Liver (tissue), 8 donors: ENCODE measurements at regions not wholly inside any gene's neighbourhood (a gene's known extent, or its start where the extent isn't known, plus 50 kb on each side); places are given as distances from the start of the nearest gene placed in this dataset.

ENCODE experiments used
- DNase-seq: peaks from one replicate; pipeline ENCODE4 v3.0.0-alpha.2; 2017; ENCODE audit warnings: low spot score
- H3K27ac ChIP-seq, 2 donors: one replicate each; pipeline ENCODE4 v1.7.0; 2013; ENCODE audit warnings: inconsistent platforms in 2 of 2, low read length in 2 of 2, control low read depth in 1 of 2, low read depth in 1 of 2, mild to moderate bottlenecking in 1 of 2
- H3K27me3 ChIP-seq, 4 donors: one replicate each; pipeline versions ENCODE4 v1.6.1 to v1.7.0; 2013; ENCODE audit warnings: low read length in 3 of 4, inconsistent platforms in 1 of 4, mild to moderate bottlenecking in 1 of 4, moderate library complexity in 1 of 4; ENCODE audit not compliant: control insufficient read depth in 4 of 4, insufficient read depth in 4 of 4
- H3K36me3 ChIP-seq, 4 donors: one replicate each; pipeline versions ENCODE4 v1.6.1 to v1.7.0; 2013; ENCODE audit warnings: low read length in 3 of 4, mild to moderate bottlenecking in 3 of 4, low read depth in 1 of 4, moderate library complexity in 1 of 4; ENCODE audit not compliant: control insufficient read depth in 4 of 4, insufficient read depth in 3 of 4
- H3K4me1 ChIP-seq, 4 donors: one replicate each; pipeline versions ENCODE4 v1.6.1 to v1.7.0; 2013; ENCODE audit warnings: low read length in 3 of 4, mild to moderate bottlenecking in 3 of 4, moderate library complexity in 1 of 4; ENCODE audit not compliant: control insufficient read depth in 4 of 4, insufficient read depth in 4 of 4
- H3K4me3 ChIP-seq, 3 donors: one replicate each; pipeline versions ENCODE4 v1.6.1 to v1.7.0; 2013; ENCODE audit warnings: low read length in 3 of 3, control low read depth in 1 of 3, low read depth in 1 of 3, mild to moderate bottlenecking in 1 of 3
- H3K9ac ChIP-seq, 2 donors: one replicate each; pipeline ENCODE4 v1.7.0; 2013; ENCODE audit warnings: low read length in 2 of 2, mild to moderate bottlenecking in 2 of 2, moderate library complexity in 2 of 2, control low read depth in 1 of 2, low read depth in 1 of 2
- H3K9me3 ChIP-seq, 4 donors: one replicate each; pipeline versions ENCODE4 v1.6.1 to v1.7.0; 2013; ENCODE audit warnings: low read length in 3 of 4; ENCODE audit not compliant: control insufficient read depth in 4 of 4
- ATF3 ChIP-seq: IDR thresholded peaks from 2 replicates; pipeline ENCODE4 v1.6.1; 2016; ENCODE audit warnings: antibody characterized with exemption
- CTCF ChIP-seq: fragments of 150-350 bp; IDR thresholded peaks from 2 replicates; pipeline ENCODE4 v1.5.1; 2017; ENCODE audit warnings: improper control_type of control experiment, low read depth, low read length; ENCODE audit not compliant: missing input control
- EGR1 ChIP-seq, 2 donors: IDR thresholded peaks; 2 replicates each; pipeline ENCODE4 v1.6.1; 2016 to 2018; ENCODE audit warnings: antibody characterized with exemption in 2 of 2, low read depth in 2 of 2
- FOXA1 ChIP-seq: IDR thresholded peaks from 2 replicates; pipeline ENCODE4 v1.6.1; 2016; ENCODE audit warnings: antibody characterized with exemption
- HNF4A ChIP-seq, 2 donors: conservative IDR thresholded peaks; 2 replicates each; pipeline ENCODE4 v1.6.1; 2016; ENCODE audit warnings: antibody characterized with exemption in 2 of 2, mild to moderate bottlenecking in 2 of 2
- JUND ChIP-seq, 2 donors: IDR thresholded peaks; 2 replicates each; pipeline ENCODE4 v1.6.1; 2016; ENCODE audit warnings: antibody characterized with exemption in 2 of 2
- REST ChIP-seq: IDR thresholded peaks from 2 replicates; pipeline ENCODE4 v1.6.1; 2016; ENCODE audit warnings: antibody characterized with exemption, mild to moderate bottlenecking
- RXRA ChIP-seq, 2 donors: IDR thresholded peaks; 2 replicates each; pipeline ENCODE4 v1.6.1; 2017 to 2018; ENCODE audit warnings: antibody characterized with exemption in 2 of 2, mild to moderate bottlenecking in 1 of 2
- SP1 ChIP-seq: IDR thresholded peaks from 2 replicates; pipeline ENCODE4 v1.6.1; 2018; ENCODE audit warnings: antibody characterized with exemption, mild to moderate bottlenecking
- TAF1 ChIP-seq: conservative IDR thresholded peaks from 2 replicates; pipeline ENCODE4 v1.6.1; 2016; ENCODE audit warnings: antibody characterized with exemption, mild to moderate bottlenecking
- YY1 ChIP-seq: IDR thresholded peaks from 2 replicates; pipeline ENCODE4 v1.6.1; 2016; ENCODE audit warnings: antibody characterized with exemption, mild to moderate bottlenecking
- ZBTB33 ChIP-seq: IDR thresholded peaks from 2 replicates; pipeline ENCODE4 v1.6.1; 2016; ENCODE audit warnings: antibody characterized with exemption
- WGBS: extraction: QIAGEN DNeasy Blood & Tissue Kit; methylation state at CpG from one replicate; pipeline ENCODE4 v1.1.7; 2013; 5-methylcytosine and 5-hydroxymethylcytosine counted together
- donor health status: healthy.
- donor health status: healthy.
- donor health status: healthy.
- donor health status: healthy.
- donor health status: healthy.

DNA sequence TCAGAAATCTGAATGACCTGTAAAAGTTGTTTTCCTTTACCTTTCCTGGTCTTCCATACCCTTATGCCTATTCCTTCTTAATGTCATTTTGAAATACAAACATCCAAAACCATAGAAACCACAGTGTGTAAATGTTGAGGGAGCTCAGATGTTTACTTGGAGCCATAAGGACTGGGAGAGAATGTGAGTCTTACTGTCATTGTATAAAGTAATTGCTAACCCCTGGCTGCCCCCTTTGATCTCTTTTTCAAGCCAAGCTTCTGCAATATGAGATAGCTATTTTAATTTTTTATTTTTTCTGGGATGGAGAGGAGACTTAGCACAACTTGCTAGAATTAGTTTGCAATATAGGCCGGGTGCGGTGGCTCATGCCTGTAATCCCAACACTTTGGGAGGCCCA lies 124.4 kb upstream of the AKIRIN2 start:
- TF ChIP-seq TAF1 (no peak), ZBTB33 (no peak), ATF3 (no peak), EGR1 (IDR thresholded peaks at IDR 0.05; ENCODE audit: low read depth in 2 of 2) (no peak), FOXA1 (no peak), SP1 (no peak), JUND (IDR thresholded peaks at IDR 0.05) (no peak), REST (no peak), RXRA (IDR thresholded peaks at IDR 0.05) (no peak)
- no peak overlapping the region for H3K27ac ChIP-seq

DNA sequence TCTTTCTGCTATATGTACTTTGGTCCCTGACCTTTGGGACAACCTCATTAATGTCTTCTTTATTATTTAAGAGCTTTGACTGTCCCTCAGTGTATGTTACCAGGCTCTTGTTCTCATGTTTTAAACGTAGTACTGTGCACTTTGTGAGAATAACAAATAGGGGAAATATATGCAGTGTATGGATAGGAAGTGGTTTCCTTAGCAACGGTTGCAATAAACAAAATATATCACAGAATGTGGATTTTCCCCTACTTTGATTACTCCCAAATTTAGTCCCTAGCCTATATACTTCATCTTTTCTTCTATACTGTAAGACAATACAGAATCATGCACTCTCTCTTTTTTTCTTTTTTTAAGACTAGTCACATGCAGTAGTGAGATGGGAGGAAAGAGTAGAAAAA lies 123.8 kb upstream of the AKIRIN2 start:
- H3K4me1 ChIP-seq: peaks cover 2 to 7% (median 7%) of the 10 kb centered on the region in 4 donors
- WGBS: 70% methylated on average over 2 of the region's 2 CpGs

More for the DNA sequence above, 124.4 kb upstream of the AKIRIN2 start:
- H3K4me3 ChIP-seq: no peak overlapping the region
- no peak overlapping the region for H3K9ac ChIP-seq
- peaks cover 1 to 7% (median 6%) of the 10 kb centered on the region in 4 donors for H3K4me1 ChIP-seq
- no peak for DNase-seq
- 87% methylated on average over 2 of the region's 2 CpGs for WGBS
- H3K36me3 ChIP-seq: no peaks in the 10 kb centered on the region
- no peaks in the 10 kb centered on the region for H3K27me3 ChIP-seq
- no peaks in the 10 kb centered on the region for H3K9me3 ChIP-seq

More for the DNA sequence above, 123.8 kb upstream of the AKIRIN2 start:
- no peaks in the 10 kb centered on the region for H3K36me3 ChIP-seq
- H3K9ac ChIP-seq: no peak overlapping the region
- H3K27me3 ChIP-seq: no peaks in the 10 kb centered on the region
- DNase-seq: no peak
- no peak overlapping the region for H3K27ac ChIP-seq
- no peak for TF ChIP-seq YY1
- TF ChIP-seq HNF4A (conservative IDR thresholded peaks at IDR 0.05): no peak
- TF ChIP-seq CTCF: no peak
- no peak for TF ChIP-seq FOXA1
- no peak for TF ChIP-seq TAF1
- no peak for TF ChIP-seq EGR1 (IDR thresholded peaks at IDR 0.05; ENCODE audit: low read depth in 2 of 2)
- H3K9me3 ChIP-seq: no peaks in the 10 kb centered on the region
- no peak overlapping the region for H3K4me3 ChIP-seq
